Hematopoietic multipotent progenitor cell treated with erythropoietin and hydrocortisone succinate and interleukin-3 and kit ligand, for 15 days (in vitro differentiated cells): ENCODE measurements at regions not wholly inside any gene's neighbourhood (a gene's known extent, or its start where the extent isn't known, plus 50 kb on each side); places are given as distances from the start of the nearest gene placed in this dataset.
"Not testable (repeated sequence)": the region's sequence is repeated elsewhere in the genome, so short reads cannot be mapped to it uniquely, and the experiment has no call there.

Experiments
- DNase-seq: peaks from one replicate; pipeline ENCODE4 v3.0.0-alpha.2; 2015; ENCODE audit warnings: low spot score

DNA sequence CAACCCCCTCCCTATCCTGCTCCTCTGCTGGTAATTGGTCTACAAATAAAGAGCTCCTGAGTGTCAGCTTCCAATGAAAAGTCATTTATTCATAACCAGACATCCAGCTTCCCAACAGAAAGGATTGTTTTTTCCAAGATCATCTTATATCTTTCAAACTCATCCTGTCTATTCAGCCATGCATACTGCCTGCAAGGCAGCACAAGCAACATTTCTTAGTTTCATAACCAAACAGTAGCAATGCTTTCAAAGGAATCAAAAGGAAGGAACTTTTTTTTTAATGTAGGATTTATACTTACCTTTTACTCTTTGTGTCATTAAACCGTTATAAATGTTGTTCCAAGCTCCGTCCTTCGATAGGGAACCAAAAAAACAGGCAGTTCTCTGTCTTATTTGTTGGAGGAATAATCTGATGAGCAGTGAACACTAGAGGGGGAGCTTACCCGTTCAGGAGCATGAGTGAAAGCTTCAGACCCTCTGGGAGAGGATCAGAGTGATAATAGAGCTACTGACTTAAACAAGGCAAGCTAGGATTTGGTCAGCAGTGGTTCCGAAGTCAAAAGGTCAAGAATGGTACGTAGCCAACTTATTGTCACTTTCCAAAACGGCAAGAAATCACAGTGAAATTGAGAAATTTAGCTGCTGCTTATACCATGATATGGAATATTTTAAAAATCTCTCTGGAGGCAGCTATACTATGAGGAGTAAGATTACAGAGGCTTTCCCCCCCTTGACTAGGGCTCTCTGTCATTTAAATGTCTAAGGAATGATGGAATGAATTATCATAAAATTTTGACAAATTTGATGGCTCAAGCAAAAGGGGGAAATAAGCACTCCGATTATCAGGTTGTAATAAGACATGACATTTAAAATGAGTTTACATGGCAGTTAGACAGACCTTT is 892.9 kb downstream of the NR2F1-AS1 start:
- no peak for DNase-seq

DNA sequence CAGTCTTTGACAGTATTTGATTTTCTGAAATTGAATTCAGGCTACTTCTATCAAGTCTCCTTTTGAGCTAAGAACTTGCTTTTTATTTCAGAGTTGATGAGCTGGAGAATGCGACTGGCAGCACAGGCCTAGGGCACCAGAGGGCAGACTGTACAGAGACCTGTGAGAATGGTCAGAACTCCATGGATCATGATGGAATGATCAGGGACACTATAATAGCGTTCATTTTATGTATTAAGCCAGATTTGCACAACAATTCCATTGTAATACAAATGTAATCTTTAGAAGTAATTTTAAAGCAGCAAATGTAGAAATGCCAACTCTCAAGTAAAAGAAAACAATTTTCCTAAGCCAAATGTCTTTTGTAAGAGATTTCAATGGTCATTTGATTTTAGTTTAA is 902.4 kb downstream of the NR2F1-AS1 start:
- DNase-seq = no peak

DNA sequence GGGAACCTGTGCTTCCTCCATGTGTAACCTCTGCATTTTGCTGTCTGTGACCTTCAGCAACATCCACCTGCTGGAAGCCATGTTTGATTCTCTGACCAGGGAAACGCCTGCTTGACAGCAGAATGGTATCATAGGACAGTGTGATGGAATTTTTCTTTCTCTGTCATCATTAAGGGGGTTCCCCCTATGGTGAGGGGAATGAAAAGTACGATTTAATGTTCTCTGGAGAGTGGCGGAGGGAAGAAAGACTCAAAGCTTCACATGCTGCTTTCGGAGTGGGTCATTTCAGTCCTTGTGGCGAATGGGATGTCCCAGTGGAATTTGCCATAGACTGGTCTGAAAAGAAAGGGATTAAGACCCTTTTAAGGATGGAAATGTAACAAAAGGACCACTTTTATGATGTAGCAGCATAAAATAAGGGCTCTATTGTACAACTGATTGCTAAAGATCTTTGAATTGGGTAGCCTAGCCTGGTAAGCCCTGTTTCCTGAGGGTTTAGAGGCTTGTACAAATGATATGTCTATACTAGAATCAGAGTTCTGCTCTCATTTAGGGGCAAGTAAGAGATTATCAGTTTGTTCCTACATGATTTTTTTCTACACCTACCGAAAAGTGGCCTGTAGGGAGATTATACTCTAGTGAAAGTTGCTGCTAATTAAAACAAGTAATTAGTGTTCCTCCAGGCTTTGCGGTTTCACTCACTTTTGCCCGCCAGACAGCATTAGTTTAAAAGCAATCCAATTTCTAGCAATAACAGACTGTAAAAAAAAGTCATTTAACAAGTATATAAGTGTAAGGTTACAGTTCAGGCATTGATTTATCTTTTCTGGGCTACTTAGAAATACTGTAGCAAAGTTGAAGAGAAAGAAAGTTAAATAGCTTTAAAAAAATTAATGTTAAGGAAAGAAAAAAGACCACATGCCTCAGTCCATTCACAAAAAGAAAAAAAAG is 904.5 kb downstream of the NR2F1-AS1 start:
- DNase-seq = no peak

DNA sequence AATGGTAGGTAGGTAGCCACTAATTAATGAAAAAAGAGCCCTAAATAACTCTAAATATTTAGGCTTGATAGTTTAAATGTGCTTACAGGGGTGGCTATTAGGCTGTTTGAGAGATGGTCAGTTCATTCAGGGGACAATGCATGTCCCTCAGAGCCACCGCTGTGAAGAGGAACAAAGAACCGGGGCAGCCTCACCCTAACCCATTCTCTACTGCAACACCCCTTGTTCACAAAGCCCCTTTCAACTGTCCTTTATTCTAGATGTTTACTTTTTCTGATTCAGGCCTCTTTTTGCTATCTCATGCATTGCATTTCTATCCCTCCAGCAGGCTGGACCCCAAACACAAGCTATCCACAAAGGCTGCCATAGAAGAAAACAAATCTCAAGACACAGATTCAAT is 906.7 kb downstream of the NR2F1-AS1 start:
- no peak for DNase-seq

DNA sequence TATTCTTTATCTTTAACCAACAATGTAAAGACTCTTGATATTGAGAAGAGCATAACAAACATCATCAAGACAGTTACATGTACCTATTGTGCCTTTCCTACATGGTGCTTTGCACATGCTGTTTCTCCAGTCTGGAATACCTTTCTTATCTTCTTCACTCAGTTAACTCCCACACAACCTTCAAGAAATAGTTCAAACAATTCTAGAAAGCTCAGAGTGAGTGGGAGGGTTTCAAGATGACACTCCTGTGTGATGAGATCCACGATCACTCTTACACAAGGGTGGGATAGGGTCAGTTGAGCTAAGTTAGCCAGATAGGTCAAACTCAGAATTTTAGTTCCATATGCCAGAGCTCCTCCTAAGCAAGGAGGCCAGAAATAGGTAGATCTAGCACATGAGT is 915.5 kb downstream of the NR2F1-AS1 start:
- DNase-seq = no peak

DNA sequence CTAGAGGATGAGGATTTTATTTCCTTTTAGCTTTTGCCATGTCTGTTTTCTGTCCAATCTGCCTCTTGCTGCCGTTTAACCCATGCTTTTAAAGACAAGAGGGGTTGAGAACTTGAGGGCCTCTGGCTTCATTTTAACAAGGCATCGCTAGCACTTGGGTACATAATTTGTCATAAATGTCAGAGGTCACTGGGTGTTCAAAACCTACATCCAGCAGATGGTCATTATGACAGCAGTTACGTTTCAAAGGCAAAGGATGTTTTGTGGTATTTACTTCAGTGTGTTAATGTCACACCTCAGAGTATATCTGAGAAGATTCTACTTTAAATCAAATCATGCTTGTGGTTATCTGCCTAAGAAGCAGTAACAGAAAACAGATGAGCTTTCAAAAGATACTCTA is 918.3 kb downstream of the NR2F1-AS1 start:
- no peak for DNase-seq

DNA sequence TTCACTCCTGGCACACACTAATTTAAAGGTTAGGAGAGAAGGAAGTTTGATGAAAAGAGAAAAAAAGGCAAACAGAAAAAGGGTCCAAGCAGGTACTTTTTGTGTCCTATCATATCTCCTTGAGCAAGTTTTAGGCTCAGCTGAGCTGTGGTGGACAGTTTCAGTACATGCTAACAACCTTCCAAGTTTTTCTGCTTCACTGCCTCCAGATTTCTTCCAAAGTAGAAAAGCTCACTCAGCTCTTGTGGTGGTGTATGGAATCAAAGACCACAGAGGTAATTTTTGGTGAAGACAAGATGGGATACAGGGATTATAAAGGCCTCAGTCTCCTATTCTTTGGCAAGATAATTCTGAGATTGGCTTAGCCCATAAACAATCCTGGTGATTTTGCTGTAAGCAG is 921.8 kb downstream of the NR2F1-AS1 start:
- DNase-seq = no peak

DNA sequence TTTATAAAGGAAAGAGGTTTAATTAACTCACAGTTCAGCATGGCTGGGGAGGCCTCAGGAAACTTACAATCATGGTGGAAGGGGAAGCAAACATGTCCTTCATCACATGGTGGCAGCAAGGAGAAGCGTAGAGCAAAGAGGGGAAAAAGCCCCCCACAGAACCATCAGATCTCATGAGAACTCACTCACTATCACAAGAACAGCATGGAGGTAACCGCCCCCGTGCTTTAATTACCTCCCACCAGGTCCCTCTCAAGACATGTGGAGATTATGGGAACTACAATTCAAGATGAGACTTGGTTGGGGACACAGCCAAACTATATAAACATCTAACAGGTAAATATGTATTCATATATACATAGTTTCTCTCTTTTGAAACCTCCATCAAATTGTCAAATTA is 926.4 kb downstream of the NR2F1-AS1 start:
- not testable (repeated sequence) for DNase-seq

DNA sequence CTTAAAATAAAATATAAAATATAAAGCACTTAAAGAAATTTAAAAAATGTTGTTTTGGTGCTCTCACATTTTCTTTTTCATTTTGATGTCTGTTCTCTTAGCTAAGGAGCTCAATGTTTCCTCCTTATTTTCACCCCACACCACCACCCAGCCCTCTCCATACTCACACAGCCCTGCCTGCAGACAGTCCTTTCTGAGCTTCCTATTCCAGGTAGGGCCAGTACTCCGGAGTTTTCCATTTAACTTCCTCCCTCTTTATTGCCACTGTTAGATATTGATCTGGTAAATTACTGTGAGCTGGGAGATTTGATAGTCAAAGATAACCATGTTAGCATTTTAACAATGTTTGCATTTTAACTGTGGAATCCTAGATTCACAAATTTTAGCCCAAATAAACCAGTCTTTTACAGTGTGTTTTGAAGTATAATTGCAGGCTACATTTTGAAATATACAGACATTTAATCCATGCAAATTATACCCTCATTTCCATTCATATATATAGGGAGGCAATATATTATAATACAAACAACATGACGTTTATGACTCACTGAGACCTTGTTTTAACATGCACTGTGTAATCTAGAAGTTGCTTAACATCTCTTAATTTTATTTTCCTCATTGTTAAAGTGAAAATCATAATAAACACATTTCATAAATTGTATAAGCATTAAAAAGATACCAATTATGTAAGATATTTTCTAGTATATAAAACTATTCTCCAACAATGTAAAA is 927.1 kb downstream of the NR2F1-AS1 start:
- no peak for DNase-seq

DNA sequence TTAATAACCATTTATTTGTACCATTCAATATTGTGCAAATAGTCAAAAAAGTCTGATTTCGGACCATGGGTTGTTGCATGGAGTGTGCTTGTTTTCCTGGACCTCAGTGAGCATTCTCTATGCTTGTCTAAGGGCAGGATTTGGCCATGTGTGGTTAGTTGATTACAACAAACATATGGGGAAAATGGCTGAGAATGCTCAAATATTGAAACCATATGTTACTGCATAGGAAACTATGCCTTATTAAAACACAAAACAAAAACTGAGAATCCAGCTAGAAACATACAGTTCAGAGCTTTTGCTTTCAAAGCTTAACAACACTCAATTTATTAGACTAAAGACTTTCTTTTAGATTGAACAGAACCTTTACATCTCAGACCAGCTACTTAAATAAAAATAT is 928.3 kb downstream of the NR2F1-AS1 start:
- no peak for DNase-seq

DNA sequence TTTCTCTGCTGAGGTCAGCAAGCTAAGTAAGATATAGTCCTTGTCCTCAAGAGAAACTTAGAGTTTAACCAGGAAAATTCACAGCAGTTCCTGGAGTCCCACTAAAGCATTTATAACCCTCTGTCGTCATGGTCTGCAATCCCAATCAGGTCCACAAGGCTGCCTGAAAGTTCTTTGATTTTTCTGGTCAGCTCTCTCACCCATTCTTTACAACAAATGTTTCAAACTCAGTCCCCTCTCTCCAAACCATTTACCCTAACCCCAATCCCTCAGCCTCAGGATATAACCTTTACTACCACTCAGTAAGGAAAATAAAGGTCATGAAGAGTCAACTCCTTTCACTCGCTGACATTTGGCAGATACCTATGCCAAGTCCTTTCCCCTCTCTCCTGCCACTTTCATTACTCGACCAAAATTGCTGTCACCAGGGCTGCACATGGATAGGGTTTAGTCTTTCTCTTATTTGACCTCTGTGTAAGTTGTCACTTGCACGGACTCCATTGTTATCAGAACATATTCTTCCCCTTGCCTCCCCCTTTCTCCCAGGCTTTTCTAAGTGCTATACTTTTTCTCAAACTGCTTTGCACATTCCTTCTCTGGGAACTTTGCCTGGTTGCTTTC is 936.6 kb downstream of the NR2F1-AS1 start:
- DNase-seq = no peak

DNA sequence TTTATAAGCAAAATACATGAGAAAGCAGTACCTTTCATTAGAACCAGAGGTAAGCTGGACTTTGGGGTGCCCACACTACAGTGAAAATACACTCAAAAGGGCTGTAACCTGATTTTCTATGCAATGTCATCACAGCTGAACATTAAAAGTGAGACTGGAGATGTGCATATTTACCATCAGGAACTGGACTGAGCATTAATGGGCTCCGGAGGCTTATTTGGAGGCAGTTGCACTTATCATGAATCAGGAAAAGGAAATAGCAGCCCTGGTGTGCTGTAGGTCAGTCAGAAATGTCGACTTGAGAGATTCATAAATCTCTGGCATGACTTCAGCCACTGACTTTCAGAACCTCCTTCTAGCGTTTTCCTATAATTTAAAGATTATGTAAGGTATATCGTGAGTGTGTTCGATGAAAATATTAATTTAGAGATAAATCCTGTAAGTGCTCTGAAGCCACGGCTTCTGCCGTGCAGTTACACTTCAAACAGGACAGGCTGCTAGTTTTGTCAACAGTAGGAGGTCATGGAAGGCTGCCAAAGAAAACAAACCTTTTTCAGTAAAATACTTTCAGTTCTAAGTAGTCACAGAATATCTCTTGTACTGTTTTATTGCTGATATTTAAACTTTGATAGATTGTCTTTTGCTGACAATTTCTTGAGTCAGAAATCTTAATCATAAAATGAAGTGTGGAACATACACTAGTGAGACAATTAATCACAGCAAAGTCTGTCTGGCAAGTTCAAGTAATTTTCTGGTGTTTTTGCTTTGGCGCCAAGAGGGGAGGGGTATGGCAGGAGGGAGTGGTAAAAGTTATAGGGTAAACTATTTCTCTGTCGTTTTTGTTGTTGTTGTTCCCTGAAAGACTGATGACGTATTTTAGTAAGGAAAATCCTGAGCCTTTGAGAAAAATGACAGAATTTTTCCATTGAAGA is 939.7 kb downstream of the NR2F1-AS1 start:
- DNase-seq = no peak

DNA sequence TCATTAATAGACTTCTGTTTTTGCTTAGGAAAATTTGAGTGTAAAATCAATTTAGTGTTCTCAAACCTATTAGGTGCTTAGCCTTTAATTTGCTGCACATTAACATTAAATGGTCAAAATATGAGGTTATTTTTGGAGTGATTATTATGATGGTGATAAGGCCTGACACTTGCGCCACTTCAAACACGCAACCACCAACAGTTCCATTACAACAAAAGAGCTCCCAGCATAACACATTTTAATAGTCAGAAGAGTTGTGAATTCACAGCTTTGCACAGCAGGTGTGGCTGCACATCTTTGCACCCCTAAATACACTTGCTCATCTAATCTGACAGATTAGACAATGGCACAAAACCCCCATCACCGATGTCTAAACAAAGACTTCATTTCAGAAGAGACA is 940.7 kb downstream of the NR2F1-AS1 start:
- DNase-seq = no peak

DNA sequence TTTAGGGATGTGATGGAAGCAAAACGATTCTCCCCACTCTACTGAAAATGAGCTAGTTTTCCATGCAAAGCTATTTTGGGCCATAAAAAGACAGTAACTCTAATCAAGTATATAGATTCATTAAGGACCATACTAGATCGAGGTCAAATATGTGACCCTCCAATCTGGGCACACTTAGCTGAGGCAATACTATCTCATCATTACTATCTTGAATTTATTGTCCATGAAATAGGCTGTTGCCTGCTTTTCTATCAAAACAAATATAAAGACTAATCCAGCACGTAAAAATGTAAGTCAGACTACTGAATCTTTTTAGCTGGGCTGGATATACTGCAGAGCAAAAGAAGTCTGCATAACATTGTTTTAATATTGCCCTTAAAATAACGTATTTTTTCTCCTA is 943.1 kb downstream of the NR2F1-AS1 start:
- no peak for DNase-seq

DNA sequence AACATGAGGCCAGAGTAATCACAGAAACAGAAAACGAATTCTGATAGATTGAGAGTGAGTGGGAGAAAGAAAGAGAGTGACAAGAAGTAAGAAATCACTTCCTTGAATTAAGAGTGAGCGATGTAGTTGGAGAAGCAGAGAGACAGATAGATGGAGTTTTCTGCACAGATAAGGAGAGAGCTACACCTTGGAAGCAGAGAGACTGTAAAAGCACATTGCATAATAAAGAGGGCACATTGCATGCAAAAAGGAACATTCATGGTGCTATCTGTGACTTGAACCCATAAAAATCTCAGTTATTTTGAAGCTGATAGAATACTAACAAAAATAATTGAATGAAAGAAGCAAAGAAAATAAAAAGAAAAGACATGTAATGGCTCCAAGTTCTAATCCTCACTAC is 943.8 kb downstream of the NR2F1-AS1 start:
- no peak for DNase-seq

DNA sequence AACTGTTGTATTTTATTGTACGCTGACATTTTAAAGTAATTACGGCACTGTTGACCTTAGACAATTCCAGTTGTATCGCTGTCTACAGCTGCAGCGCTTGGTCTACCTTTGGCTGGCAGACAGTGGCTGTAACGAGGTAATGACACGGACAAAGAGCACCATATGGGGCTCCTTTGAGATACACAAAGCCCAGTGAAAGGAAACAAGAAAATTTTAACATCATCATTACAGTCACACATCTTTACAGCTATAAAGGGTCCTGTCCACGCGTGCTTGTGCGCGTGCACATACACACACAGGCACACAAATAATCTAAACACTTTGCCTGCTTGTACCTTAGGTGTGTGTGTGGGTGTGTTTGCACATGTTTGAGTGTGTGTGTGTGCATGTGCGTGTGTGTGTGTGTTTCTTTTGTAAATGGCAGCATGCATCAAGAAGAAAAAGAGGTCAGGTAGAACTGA is 946.0 kb downstream of the NR2F1-AS1 start:
- DNase-seq = no peak

DNA sequence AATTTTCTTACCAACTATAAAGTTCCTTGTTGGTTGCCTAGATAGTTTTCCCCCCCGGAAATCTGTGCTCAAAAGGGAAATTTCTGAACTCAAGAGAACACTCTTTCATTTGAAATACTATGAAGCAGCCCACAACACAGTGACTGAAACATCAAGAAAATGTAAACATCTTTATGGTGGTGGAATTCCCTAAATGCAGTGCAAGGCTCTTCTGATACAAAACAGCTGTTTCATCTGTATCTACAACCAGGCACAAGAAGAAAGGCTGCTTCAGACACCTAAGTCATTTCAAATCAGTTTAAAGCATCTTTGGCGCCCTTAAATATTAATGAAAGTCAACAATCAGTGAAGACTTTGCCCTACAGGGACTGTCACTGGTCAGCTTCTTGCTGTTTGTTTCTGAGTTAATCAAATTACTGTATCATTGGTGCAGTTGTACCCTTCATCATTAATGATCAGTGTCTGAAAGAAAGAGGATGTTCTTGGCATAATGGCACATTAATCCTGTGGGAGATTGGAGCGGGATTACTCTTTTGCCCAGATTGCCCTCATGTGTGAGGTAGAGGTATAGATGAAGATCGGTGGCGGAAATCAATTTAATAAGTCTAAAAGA is 947.0 kb downstream of the NR2F1-AS1 start:
- no peak for DNase-seq

DNA sequence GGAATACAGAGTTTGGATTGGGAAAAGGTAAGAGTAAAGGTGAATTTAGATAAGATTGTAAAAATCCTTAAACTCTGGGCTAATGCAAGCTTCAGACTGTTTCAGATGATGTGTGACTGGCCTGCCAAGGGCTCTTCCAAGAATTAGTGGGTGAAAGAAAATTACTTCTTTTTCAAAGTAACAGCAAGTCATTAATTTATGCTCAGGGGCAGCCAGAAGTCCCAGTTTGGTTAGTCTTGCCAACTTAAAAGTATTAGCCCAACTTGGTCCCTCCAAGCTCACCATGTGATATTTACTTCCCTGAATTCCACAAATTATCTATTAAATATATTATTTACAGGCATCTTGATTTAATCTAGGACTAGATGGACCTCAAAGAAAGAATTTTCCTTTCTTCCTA is 947.8 kb downstream of the NR2F1-AS1 start:
- no peak for DNase-seq

DNA sequence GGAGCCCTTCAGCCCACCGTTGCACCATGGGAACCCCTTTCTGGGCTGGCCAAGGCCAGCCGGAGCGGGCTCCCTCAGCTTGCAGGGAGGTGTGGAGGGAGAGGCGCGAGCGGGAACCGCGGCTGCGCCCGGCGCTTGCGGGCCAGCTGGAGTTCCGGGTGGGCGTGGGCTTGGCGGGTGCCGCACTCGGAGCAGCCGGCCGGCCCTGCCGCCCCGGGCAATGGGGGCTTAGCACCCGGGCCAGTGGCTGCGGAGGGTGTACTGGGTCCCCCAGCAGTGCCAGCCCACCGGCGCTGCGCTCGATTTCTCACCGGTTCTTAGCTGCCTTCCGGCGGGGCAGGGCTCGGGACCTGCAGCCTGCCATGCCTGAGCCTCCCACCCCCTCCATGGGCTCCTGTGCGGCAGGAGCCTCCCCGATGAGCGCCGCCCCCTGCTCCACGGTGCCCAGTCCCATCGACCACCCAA is 949.8 kb downstream of the NR2F1-AS1 start:
- not testable (repeated sequence) for DNase-seq

DNA sequence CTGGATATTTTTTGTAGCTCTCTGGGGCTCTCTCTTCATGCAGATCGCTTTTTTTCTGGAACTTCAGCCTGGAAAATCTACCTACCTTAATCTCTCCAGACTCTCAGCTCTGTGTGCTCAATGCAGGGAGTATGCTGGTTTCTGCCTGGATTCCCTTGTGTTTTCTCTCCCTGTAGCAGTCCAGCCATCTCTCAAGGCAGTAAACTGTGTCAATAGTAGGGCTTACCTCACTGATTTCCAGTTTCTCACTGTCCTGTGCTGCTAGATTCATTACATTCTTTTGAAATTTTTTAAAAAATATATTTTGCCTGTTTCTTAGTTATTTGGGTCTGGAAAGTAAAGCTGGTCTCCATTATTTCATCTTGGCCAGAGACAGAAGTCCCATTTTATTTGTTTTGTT is 951.4 kb downstream of the NR2F1-AS1 start:
- DNase-seq = no peak
